Fibroblast of lung (primary cell): ENCODE measurements at regions not wholly inside any gene's neighbourhood (a gene's known extent, or its start where the extent isn't known, plus 50 kb on each side); places are given as distances from the start of the nearest gene placed in this dataset.

ENCODE experiments used
- DNase-seq, 2 donors: peaks; one replicate each; pipeline versions ENCODE4 v3.0.0 to v3.0.0-alpha.2; 2010; ENCODE audit warnings: low read depth in 2 of 2
- H2AFZ ChIP-seq: 2 replicates; pipeline ENCODE4 v1.5.1; 2012; ENCODE audit warnings: low read length, control low read depth, inconsistent platforms
- H3K27ac ChIP-seq: 2 replicates; pipeline ENCODE4 v1.5.1; 2011; ENCODE audit warnings: low read length, control low read depth; ENCODE audit not compliant: insufficient read depth
- H3K27me3 ChIP-seq: 2 replicates; pipeline ENCODE4 v1.5.1; 2011; ENCODE audit warnings: mild to moderate bottlenecking, low read length; ENCODE audit not compliant: control insufficient read depth, insufficient read depth
- H3K36me3 ChIP-seq: 2 replicates; pipeline ENCODE4 v1.5.1; 2011; ENCODE audit warnings: low read length; ENCODE audit not compliant: control insufficient read depth, insufficient read depth
- H3K4me1 ChIP-seq: 2 replicates; pipeline ENCODE4 v1.5.1; 2011; ENCODE audit warnings: low read length; ENCODE audit not compliant: control insufficient read depth, insufficient read depth; ENCODE audit errors: extremely low read depth
- H3K4me2 ChIP-seq: 2 replicates; pipeline ENCODE4 v1.5.1; 2011; ENCODE audit warnings: low read length, control low read depth; ENCODE audit not compliant: insufficient read depth; ENCODE audit errors: extremely low read depth
- H3K4me3 ChIP-seq, 4 experiments: fragments of 200-600 bp in 1 of 4; sonication (generic) in 1 of 4; replicated peaks in 1 of 4; 2 replicates each; pipeline ENCODE4 v1.5.1; 2011 to 2016; ENCODE audit warnings: low read length in 4 of 4, low read depth in 3 of 4, mild to moderate bottlenecking in 3 of 4, control low read depth in 2 of 4, inconsistent platforms in 1 of 4, mixed read lengths in 1 of 4; ENCODE audit not compliant: insufficient read depth in 1 of 4; ENCODE audit errors: control extremely low read depth in 1 of 4
- H3K79me2 ChIP-seq: 2 replicates; pipeline ENCODE4 v1.5.1; 2012; ENCODE audit warnings: mild to moderate bottlenecking, low read length, inconsistent platforms; ENCODE audit not compliant: control insufficient read depth, insufficient read depth
- H3K9ac ChIP-seq: 2 replicates; pipeline ENCODE4 v1.5.1; 2011; ENCODE audit warnings: mild to moderate bottlenecking, low read length, control low read depth; ENCODE audit not compliant: insufficient read depth
- H3K9me3 ChIP-seq: 2 replicates; pipeline ENCODE4 v1.5.1; 2012; ENCODE audit warnings: low read depth, low read length; ENCODE audit not compliant: control insufficient read depth, insufficient read depth
- H4K20me1 ChIP-seq: 2 replicates; pipeline ENCODE4 v1.5.1; 2011; ENCODE audit warnings: low read length; ENCODE audit not compliant: control insufficient read depth, insufficient read depth; ENCODE audit errors: extremely low read depth
- EZH2 ChIP-seq: IDR thresholded peaks from 2 replicates; pipeline ENCODE4 v1.5.1; 2012; ENCODE audit warnings: low read length, control low read depth, mild to moderate bottlenecking; ENCODE audit errors: missing control alignments
- TF ChIP-seq, protein P1 (sequence below), 2 donors: IDR thresholded peaks in 1 of 2; conservative IDR thresholded peaks in 1 of 2; 1 replicate in 1 of 2; 2 replicates in 1 of 2; pipeline ENCODE4 v1.5.1; 2011 to 2012; ENCODE audit warnings: low read length in 2 of 2, control low read depth in 1 of 2, inconsistent platforms in 1 of 2, low read depth in 1 of 2, mild to moderate bottlenecking in 1 of 2

GRCh38 chr5:57700072-57700471, 217.5 kb upstream of the ACTBL2 start:
- Histone ChIP-seq H3K4me1 (no peaks in the 10 kb centered on the region), H3K27me3 (no peaks in the 10 kb centered on the region), H3K79me2 (no peaks in the 10 kb centered on the region), H4K20me1 (no peaks in the 10 kb centered on the region), H3K9ac (no peak overlapping the region), H3K36me3 (no peaks in the 10 kb centered on the region), H3K4me3 (no peak overlapping the region), H3K9me3 (no peaks in the 10 kb centered on the region), H3K27ac (no peak overlapping the region), H3K4me2 (no peak overlapping the region), H2AFZ (no peak overlapping the region)
- TF ChIP-seq EZH2, result no peak
- TF ChIP-seq, protein P1, sequence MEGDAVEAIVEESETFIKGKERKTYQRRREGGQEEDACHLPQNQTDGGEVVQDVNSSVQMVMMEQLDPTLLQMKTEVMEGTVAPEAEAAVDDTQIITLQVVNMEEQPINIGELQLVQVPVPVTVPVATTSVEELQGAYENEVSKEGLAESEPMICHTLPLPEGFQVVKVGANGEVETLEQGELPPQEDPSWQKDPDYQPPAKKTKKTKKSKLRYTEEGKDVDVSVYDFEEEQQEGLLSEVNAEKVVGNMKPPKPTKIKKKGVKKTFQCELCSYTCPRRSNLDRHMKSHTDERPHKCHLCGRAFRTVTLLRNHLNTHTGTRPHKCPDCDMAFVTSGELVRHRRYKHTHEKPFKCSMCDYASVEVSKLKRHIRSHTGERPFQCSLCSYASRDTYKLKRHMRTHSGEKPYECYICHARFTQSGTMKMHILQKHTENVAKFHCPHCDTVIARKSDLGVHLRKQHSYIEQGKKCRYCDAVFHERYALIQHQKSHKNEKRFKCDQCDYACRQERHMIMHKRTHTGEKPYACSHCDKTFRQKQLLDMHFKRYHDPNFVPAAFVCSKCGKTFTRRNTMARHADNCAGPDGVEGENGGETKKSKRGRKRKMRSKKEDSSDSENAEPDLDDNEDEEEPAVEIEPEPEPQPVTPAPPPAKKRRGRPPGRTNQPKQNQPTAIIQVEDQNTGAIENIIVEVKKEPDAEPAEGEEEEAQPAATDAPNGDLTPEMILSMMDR (conservative IDR thresholded peaks at IDR 0.05 in 1 of 2, IDR thresholded peaks at IDR 0.05 in 1 of 2; ENCODE audit: low read depth in 1 of 2, low read length in 2 of 2), result no peak
- no peak for DNase-seq

DNA sequence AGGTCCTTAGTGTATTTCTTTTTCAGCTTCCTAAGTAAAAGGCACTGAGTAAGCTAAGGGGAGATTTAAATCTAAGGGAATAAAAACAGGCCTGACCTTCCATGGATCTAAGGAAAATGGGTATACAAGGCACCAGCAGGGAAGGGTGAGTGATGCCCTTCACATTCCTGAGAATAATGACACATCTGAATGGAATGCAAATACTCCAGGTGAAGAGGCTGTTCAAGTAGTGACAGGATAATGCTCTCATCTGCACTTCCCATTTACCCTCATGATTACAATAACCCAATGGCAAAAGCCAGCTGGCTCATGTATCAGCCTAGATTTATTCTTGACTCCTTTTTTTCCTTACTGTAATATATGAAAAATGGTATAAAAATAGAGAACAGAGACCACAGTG, 216.2 kb upstream of the ACTBL2 start:
- H3K4me2 ChIP-seq, result no peak overlapping the region

GRCh38 chr5:57698086-57698485, 215.5 kb upstream of the ACTBL2 start:
- H3K4me2 ChIP-seq, result no peak overlapping the region
- no peaks in the 10 kb centered on the region for H3K27me3 ChIP-seq
- H3K36me3 ChIP-seq, result no peaks in the 10 kb centered on the region
- H3K4me3 ChIP-seq, result no peak overlapping the region
- H4K20me1 ChIP-seq, result no peaks in the 10 kb centered on the region
- no peak overlapping the region for H3K9ac ChIP-seq
- no peak overlapping the region for H2AFZ ChIP-seq
- no peaks in the 10 kb centered on the region for H3K9me3 ChIP-seq
- TF ChIP-seq, protein P1 (conservative IDR thresholded peaks at IDR 0.05 in 1 of 2, IDR thresholded peaks at IDR 0.05 in 1 of 2; ENCODE audit: low read depth in 1 of 2, low read length in 2 of 2), result no peak
- no peak for TF ChIP-seq EZH2
- H3K4me1 ChIP-seq, result no peaks in the 10 kb centered on the region
- DNase-seq, result no peak
- H3K79me2 ChIP-seq, result no peaks in the 10 kb centered on the region
- H3K27ac ChIP-seq, result no peak overlapping the region

More for the DNA sequence above, 216.2 kb upstream of the ACTBL2 start:
- no peaks in the 10 kb centered on the region for H3K9me3 ChIP-seq
- H4K20me1 ChIP-seq, result no peaks in the 10 kb centered on the region
- H3K9ac ChIP-seq, result no peak overlapping the region
- no peaks in the 10 kb centered on the region for H3K27me3 ChIP-seq
- DNase-seq, result peak in 1 of 2 donors; percentile 45
- no peak overlapping the region for H3K4me3 ChIP-seq
- TF ChIP-seq, protein P1 (conservative IDR thresholded peaks at IDR 0.05 in 1 of 2, IDR thresholded peaks at IDR 0.05 in 1 of 2; ENCODE audit: low read depth in 1 of 2, low read length in 2 of 2), result no peak
- no peak overlapping the region for H3K27ac ChIP-seq
- no peaks in the 10 kb centered on the region for H3K4me1 ChIP-seq
- no peak overlapping the region for H2AFZ ChIP-seq
- H3K36me3 ChIP-seq, result no peaks in the 10 kb centered on the region
- no peaks in the 10 kb centered on the region for H3K79me2 ChIP-seq
